Smooth muscle cell (in vitro differentiated cells): ENCODE measurements at regions not wholly inside any gene's neighbourhood (a gene's known extent, or its start where the extent isn't known, plus 50 kb on each side); places are given as distances from the start of the nearest gene placed in this dataset. TPM values are rescaled to one million over a fixed set of nuclear protein-coding genes. Genes with fewer than 3 reads are reported as not detected.

Experiments used
- DNase-seq: peaks from one replicate; lab custom pipeline; 2025; ENCODE audit not compliant: unreplicated experiment; lab: John Stamatoyannopoulos, UW
- H2AFZ ChIP-seq: fragments of 200-600 bp; sonication (generic); 2 replicates; pipeline ENCODE4 v1.6.0; 2016; ENCODE audit warnings: antibody characterized with exemption, low read depth, mild to moderate bottlenecking
- H3F3A ChIP-seq: fragments of 200-600 bp; sonication (generic); 2 replicates; pipeline ENCODE4 v1.6.0; 2017; ENCODE audit warnings: antibody characterized with exemption, low read depth
- H3K27ac ChIP-seq: fragments of 200-600 bp; sonication (generic); 2 replicates; pipeline ENCODE4 v1.5.1; 2016; ENCODE audit warnings: low read depth, mild to moderate bottlenecking
- H3K27me3 ChIP-seq: fragments of 200-600 bp; sonication (generic); 2 replicates; pipeline ENCODE4 v1.6.1; 2016; ENCODE audit warnings: low read depth, mild to moderate bottlenecking
- H3K36me3 ChIP-seq: fragments of 200-600 bp; sonication (generic); 2 replicates; pipeline ENCODE4 v1.5.1; 2016; ENCODE audit warnings: low read depth
- H3K4me1 ChIP-seq: fragments of 200-600 bp; sonication (generic); 2 replicates; pipeline ENCODE4 v1.5.1; 2016; ENCODE audit warnings: low read depth
- H3K4me2 ChIP-seq: fragments of 200-600 bp; sonication (generic); 2 replicates; pipeline ENCODE4 v1.6.0; 2016; ENCODE audit warnings: mild to moderate bottlenecking
- H3K4me3 ChIP-seq: fragments of 200-600 bp; sonication (generic); 2 replicates; pipeline ENCODE4 v1.5.1; 2016; ENCODE audit warnings: mild to moderate bottlenecking
- H3K79me2 ChIP-seq: fragments of 200-600 bp; sonication (generic); 2 replicates; pipeline ENCODE4 v1.6.0; 2016; ENCODE audit warnings: low read depth, mild to moderate bottlenecking
- H3K9ac ChIP-seq: fragments of 200-600 bp; sonication (generic); 2 replicates; pipeline ENCODE4 v1.6.0; 2016; ENCODE audit warnings: low read depth
- H3K9me3 ChIP-seq: fragments of 200-600 bp; sonication (generic); replicated peaks from 2 replicates; pipeline ENCODE4 v1.5.1; 2016; ENCODE audit warnings: low read depth
- H4K20me1 ChIP-seq: fragments of 200-600 bp; sonication (generic); 2 replicates; pipeline ENCODE4 v1.6.0; 2016; ENCODE audit warnings: low read depth
- WGBS: methylation state at CpG from one replicate; pipeline ENCODE4 v1.1.7; 2016; ENCODE audit warnings: low lambda C conversion rate; 5-methylcytosine and 5-hydroxymethylcytosine counted together
- small RNA-seq: library from RNA; depleted of rRNA; stranded (forward); fragments of <200 nt; gene quantifications from one replicate; pipeline ENCODE3, GENCODE V24; 2014
- TF ChIP-seq, protein P1 (sequence below): fragments of 200-600 bp; sonication (generic); IDR thresholded peaks from 2 replicates; pipeline ENCODE4 v1.5.1; 2017; ENCODE audit warnings: borderline replicate concordance, mild to moderate bottlenecking, antibody characterized with exemption; ENCODE audit not compliant: insufficient read depth, poor library complexity, severe bottlenecking

DNA sequence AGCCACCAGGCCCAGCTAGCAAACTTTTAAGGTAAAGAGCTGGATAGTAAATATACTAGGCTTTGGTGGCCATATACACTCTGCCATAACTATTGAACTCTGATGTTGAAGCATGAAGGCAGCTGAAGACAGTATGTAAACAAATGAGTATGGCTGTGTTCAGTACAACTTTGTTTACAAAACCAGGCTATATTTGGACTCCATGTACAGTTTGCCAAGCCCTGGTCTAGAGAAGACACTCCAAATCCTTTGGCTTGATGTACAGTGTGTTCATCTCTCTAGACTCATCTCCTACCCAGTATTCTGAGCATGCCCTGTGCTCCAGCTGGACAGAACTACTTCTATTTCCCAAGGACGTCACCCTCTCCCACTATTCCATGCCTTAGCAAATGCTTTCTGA lies 54.3 kb upstream of the MEGF10 start:
- WGBS = 83% methylated on average over 1 of the region's 1 CpG
- no peak for DNase-seq
- no peaks in the 10 kb centered on the region for H3K27me3 ChIP-seq
- H3K4me3 ChIP-seq = no peak overlapping the region
- no peak overlapping the region for H3K4me2 ChIP-seq
- no peaks in the 10 kb centered on the region for H4K20me1 ChIP-seq
- H2AFZ ChIP-seq = peak overlapping the region; percentile 28
- no peaks in the 10 kb centered on the region for H3K36me3 ChIP-seq
- H3K27ac ChIP-seq = no peak overlapping the region
- no peaks in the 10 kb centered on the region for H3K4me1 ChIP-seq
- TF ChIP-seq, protein P1, sequence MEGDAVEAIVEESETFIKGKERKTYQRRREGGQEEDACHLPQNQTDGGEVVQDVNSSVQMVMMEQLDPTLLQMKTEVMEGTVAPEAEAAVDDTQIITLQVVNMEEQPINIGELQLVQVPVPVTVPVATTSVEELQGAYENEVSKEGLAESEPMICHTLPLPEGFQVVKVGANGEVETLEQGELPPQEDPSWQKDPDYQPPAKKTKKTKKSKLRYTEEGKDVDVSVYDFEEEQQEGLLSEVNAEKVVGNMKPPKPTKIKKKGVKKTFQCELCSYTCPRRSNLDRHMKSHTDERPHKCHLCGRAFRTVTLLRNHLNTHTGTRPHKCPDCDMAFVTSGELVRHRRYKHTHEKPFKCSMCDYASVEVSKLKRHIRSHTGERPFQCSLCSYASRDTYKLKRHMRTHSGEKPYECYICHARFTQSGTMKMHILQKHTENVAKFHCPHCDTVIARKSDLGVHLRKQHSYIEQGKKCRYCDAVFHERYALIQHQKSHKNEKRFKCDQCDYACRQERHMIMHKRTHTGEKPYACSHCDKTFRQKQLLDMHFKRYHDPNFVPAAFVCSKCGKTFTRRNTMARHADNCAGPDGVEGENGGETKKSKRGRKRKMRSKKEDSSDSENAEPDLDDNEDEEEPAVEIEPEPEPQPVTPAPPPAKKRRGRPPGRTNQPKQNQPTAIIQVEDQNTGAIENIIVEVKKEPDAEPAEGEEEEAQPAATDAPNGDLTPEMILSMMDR = no peak
- no peaks in the 10 kb centered on the region for H3K79me2 ChIP-seq
- no peaks in the 10 kb centered on the region for H3K9me3 ChIP-seq
- no peaks in the 10 kb centered on the region for H3F3A ChIP-seq
- H3K9ac ChIP-seq = no peak overlapping the region

Small RNAs in the stretch of these regions (small RNA-seq; reads per million reads assigned to genes)
- gene AC011416.2 (not detected), gene MRPS5P3 (not detected)
